IPS-NIHi7 (cell line): ENCODE measurements at regions not wholly inside any gene's neighbourhood (a gene's known extent, or its start where the extent isn't known, plus 50 kb on each side); places are given as distances from the start of the nearest gene placed in this dataset.
A peak's percentile ranks its signal among the peaks of the same experiment; 100 is the strongest.

Source experiments
- DNase-seq: peaks from one replicate; pipeline ENCODE4 v3.0.0; 2012; ENCODE audit warnings: mixed read lengths; ENCODE audit errors: extremely low spot score

- no peak for DNase-seq
These were observed 303.9 kb downstream of the CASP12 start for GRCh38 chr11:104594228-104594958.

- no peak for DNase-seq
These were observed 309.3 kb downstream of the CASP12 start for GRCh38 chr11:104588970-104589369.

GRCh38 chr11:104588446-104588845, 309.8 kb downstream of the CASP12 start:
- no peak for DNase-seq

GRCh38 chr11:104584823-104585222, 313.4 kb downstream of the CASP12 start:
- DNase-seq, result no peak

- no peak for DNase-seq
These were observed 314.4 kb downstream of the CASP12 start for GRCh38 chr11:104583857-104584256.

GRCh38 chr11:104582431-104582830, 315.8 kb downstream of the CASP12 start:
- no peak for DNase-seq

- DNase-seq, result no peak
These were observed 316.8 kb downstream of the CASP12 start for GRCh38 chr11:104581246-104581980.

GRCh38 chr11:104573441-104573990, 324.7 kb downstream of the CASP12 start:
- no peak for DNase-seq

- DNase-seq, result no peak
These were observed 326.0 kb downstream of the CASP12 start for GRCh38 chr11:104572279-104572678.

GRCh38 chr11:104570078-104570701, 328.1 kb downstream of the CASP12 start:
- DNase-seq, result no peak

- no peak for DNase-seq
These were observed 332.7 kb downstream of the CASP12 start for GRCh38 chr11:104565583-104565961.

- no peak for DNase-seq
These were observed 333.2 kb downstream of the CASP12 start for GRCh38 chr11:104564921-104565582.

- DNase-seq, result no peak
These were observed 341.5 kb downstream of the CASP12 start for GRCh38 chr11:104556606-104557301.

- no peak for DNase-seq
These were observed 349.2 kb downstream of the CASP12 start for GRCh38 chr11:104549019-104549418.

GRCh38 chr11:104547996-104548661, 350.1 kb downstream of the CASP12 start:
- no peak for DNase-seq

GRCh38 chr11:104546501-104546900, 351.8 kb downstream of the CASP12 start:
- no peak for DNase-seq

- DNase-seq, result no peak
These were observed 356.6 kb downstream of the CASP12 start for GRCh38 chr11:104541701-104542100.

- no peak for DNase-seq
These were observed 359.9 kb downstream of the CASP12 start for GRCh38 chr11:104538313-104538712.

GRCh38 chr11:104534278-104534677, 364.0 kb downstream of the CASP12 start:
- DNase-seq, result peak; percentile 16

- no peak for DNase-seq
These were observed 366.4 kb downstream of the CASP12 start for GRCh38 chr11:104531894-104532293.

- DNase-seq, result peak; percentile 57
These were observed 367.1 kb upstream of the PDGFD start for GRCh38 chr11:104531075-104531474.
